GM21515 (cell line): ENCODE measurements at regions not wholly inside any gene's neighbourhood (a gene's known extent, or its start where the extent isn't known, plus 50 kb on each side); places are given as distances from the start of the nearest gene placed in this dataset.

Experiments
- ATAC-seq: cut with Tn5 transposase; IDR thresholded peaks from one replicate; pipeline ENCODE4 v1.9.1; 2021; ENCODE audit not compliant: unreplicated experiment

DNA sequence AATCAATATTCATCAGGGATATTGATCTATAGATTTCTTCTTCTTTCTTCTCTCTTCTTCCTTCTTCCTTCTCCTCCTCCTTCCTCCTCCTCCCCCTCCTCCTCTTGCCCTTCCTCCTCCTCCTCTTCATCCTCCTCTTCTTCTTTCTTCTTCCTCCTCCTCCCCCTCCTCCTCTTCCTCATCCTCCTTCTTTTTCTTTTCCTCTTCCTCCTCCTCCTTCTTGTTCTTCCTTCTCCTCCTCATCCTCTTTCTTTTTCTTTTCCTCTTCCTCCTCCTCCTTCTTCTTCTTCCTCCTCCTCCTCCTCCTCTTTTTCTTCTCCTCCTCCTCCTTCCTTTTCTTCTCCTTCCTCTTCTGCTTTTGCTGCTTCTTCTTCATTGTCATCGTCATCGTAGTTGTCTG is 52.4 kb upstream of the SERINC1 start:
- ATAC-seq = no peak

DNA sequence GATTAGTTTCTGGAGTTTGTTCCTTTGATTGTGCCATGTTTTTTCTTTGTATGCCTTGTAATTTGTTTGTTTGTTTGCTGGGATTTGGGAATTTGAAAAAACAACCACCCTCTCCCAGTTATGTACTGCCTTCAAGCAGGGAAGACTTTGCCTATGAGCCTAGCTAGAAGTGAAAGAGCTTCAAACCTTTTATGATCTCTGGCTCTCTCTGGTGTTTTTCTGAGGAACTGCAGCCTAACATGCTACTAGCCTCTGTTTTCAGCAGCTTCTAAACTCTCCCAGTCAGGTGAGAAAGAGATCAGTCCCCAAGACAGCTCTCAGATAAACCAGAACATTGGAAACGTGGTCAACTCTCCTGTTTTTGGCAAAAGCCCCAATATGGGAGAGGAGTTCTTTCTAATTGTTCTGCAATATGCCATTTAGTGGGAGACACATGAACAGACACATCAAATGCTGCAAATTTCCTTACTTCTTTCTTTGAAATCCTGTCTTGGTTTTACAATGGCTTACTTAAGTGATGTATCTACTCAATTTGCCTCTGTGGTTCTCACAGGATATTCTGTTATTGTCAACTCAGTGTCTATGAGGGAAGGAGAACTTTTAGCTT is 58.9 kb upstream of the SERINC1 start:
- peak; percentile 99 for ATAC-seq

DNA sequence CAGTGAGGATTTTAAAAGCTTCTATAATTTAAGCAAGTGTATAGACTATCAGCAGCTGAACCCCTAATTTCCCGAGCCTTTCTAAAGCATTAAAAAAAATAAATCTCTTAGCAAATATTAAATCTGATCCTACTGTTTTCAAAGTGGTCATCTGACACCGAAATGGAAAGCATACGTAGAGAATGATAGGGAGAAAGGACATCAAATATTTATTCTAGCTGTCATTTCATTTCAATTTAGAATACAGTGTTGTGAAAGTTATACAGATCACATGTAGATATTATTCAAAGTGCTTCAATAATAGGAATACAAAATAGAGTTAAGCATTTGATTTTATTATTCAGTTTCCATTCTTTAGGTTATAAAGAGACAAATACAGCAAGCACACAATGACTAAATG is 61.9 kb upstream of the PKIB start:
- ATAC-seq = no peak

DNA sequence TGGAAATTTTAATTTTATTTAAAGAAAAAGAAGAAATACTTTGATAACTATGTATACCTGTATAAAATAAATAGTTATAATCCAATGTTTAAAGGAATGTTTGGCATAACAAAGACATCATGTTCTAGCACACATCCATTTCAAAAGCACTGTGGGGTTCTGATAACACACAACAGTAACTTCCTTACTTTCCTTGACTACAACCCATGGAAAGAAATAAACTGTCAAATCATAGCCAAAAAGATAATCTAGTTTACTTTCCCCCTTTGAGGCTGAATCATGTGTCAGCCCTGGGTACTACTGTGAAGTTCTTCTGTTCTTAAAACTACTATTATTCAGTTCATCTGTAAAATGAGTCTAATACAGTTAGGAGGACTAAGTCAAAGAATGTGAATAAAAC is 61.4 kb upstream of the PKIB start:
- no peak for ATAC-seq

DNA sequence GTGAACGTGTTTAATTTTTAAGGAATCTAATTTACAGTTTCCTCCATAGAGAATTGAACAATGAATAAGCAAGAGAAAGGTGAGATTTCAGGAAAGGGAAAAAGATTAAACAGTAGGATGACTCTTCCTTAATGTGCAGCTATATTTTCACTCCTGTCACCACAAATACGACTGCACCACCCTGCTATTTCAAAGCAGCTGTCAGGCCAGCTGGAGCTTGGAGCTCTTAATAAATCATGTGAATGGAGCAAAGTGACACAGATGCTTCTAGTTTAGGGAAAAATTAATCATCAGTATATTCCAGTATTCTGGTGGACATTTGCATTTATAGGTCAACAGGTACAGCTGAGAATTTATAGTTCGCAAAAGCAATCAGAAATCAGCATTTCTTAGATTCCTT is 56.5 kb upstream of the PKIB start:
- ATAC-seq = no peak

DNA sequence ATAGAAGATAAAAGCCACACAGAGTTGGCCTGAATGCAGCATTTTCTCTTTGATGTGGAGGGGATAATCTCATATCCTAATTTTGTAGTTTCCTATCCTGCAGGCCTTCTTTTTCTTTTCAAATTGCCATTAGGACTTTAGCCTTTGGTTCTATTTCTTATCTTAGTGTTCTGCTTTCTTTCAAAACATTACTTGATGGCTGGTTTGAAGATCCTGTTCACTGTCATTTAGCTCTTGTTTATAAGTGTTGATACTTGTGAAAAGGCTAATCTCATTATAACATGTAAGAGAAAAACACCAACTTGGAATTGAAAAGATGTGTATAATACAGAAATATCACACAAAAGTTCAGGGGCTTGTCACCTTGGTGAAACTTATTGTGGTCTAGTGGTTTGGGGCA is 54.6 kb upstream of the PKIB start:
- ATAC-seq = no peak

DNA sequence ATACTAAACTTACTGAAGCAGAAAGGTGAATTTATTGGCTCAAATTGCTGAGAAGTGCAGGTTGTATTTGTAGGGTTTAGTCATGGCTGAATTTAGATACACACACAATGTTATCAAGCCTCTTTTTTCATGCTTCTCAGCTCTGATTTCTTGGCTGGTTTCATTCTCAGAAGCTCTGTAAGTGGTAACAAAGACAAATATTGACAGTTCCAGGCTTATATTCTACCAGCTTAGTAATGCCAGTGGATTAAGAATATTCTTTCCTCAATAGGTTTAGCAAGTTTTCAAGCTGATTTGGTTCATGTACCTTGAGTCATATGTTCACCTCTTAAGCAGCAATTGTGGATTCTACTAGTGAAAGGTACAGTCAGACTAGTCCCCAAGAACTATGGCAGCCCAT is 52.1 kb upstream of the PKIB start:
- no peak for ATAC-seq
